Right atrium auricular region (tissue), 2 donors: ENCODE measurements at regions not wholly inside any gene's neighbourhood (a gene's known extent, or its start where the extent isn't known, plus 50 kb on each side); places are given as distances from the start of the nearest gene placed in this dataset.

Source experiments
- DNase-seq: peaks from one replicate; pipeline ENCODE4 v3.0.0-alpha.2; 2019; ENCODE audit warnings: low spot score
- H3K27ac ChIP-seq, 2 donors: fragments of 200-600 bp; sonication (generic); 1 replicate in 1 of 2; 2 replicates in 1 of 2; pipeline ENCODE4 v1.5.1; 2016 to 2019
- H3K27me3 ChIP-seq, 2 donors: fragments of 200-600 bp; sonication (generic); one replicate each; pipeline versions ENCODE4 v1.5.1 to v1.6.0; 2017 to 2019
- H3K36me3 ChIP-seq: fragments of 200-600 bp; sonication (generic); one replicate; pipeline ENCODE4 v1.5.1; 2016
- H3K4me1 ChIP-seq, 2 donors: fragments of 200-600 bp; sonication (generic); one replicate each; pipeline versions ENCODE4 v1.5.1 to v1.6.0; 2017 to 2019
- H3K4me3 ChIP-seq, 2 donors: fragments of 200-600 bp; sonication (generic); 1 replicate in 1 of 2; 2 replicates in 1 of 2; pipeline ENCODE4 v1.5.1; 2017 to 2019; ENCODE audit warnings: mild to moderate bottlenecking in 1 of 2, moderate library complexity in 1 of 2
- H3K9me3 ChIP-seq, 2 donors: fragments of 200-600 bp; sonication (generic); one replicate each; pipeline ENCODE4 v1.5.1; 2019
- TF ChIP-seq, protein P1 (sequence below), 2 donors: fragments of 200-600 bp; sonication (generic); IDR thresholded peaks; one replicate each; pipeline ENCODE4 v1.5.1; 2019; ENCODE audit warnings: antibody characterized with exemption in 2 of 2

DNA sequence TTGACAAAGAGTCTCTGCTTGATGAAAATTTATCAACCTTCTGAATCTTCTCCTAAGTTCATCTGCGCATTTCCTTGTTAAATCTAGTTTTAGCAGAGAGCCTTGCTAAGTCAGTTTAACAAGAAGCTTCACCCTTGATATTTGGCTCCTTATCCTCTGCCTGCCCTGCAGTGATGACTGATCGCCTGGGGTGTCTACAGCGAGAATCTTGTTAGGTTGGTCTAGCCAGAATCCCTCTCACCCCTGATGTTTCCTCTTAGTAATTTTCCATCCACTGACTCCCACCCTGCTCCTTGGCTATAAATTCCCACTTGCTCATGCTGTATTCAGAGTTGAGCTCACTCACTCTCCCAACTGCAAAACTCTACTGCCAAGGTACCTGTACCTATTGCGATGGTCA lies 114.1 kb downstream of the TENT5A start:
- DNase-seq: no peak
- no peak overlapping the region for H3K4me3 ChIP-seq

DNA sequence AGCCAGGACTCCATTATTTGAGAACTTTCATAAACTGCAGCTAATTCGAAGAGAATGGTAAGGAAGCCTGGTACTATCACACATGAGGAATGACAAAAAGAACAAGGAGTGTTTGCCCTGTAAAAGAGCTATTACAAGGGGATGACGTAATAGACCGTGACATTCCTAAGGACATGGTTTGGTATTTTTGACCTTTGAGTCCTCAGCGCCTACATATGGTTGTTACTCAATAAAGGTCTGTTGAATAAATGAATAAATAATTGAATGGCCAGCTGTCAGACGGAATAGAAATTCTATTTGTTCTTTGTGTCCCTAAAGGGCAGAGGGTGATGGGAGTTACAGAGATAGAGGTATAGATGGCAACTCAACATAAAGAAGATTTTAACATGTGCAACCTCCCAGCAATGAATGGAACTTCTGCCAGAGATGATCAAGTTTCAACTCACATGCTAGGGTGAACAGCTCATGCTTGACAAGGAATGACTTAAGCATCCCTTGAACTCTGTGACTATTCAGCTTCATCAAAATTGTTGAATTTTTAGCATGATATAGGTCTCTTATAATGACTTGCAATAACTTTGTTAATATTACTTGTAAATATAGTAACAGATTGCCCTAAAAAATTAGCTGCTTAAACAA lies 115.4 kb downstream of the TENT5A start:
- H3K9me3 ChIP-seq: no peaks in the 10 kb centered on the region
- TF ChIP-seq, protein P1, sequence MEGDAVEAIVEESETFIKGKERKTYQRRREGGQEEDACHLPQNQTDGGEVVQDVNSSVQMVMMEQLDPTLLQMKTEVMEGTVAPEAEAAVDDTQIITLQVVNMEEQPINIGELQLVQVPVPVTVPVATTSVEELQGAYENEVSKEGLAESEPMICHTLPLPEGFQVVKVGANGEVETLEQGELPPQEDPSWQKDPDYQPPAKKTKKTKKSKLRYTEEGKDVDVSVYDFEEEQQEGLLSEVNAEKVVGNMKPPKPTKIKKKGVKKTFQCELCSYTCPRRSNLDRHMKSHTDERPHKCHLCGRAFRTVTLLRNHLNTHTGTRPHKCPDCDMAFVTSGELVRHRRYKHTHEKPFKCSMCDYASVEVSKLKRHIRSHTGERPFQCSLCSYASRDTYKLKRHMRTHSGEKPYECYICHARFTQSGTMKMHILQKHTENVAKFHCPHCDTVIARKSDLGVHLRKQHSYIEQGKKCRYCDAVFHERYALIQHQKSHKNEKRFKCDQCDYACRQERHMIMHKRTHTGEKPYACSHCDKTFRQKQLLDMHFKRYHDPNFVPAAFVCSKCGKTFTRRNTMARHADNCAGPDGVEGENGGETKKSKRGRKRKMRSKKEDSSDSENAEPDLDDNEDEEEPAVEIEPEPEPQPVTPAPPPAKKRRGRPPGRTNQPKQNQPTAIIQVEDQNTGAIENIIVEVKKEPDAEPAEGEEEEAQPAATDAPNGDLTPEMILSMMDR (IDR thresholded peaks at IDR 0.05): no peak
- no peak for DNase-seq
- no peaks in the 10 kb centered on the region for H3K36me3 ChIP-seq
- no peaks in the 10 kb centered on the region for H3K27me3 ChIP-seq
- no peak overlapping the region for H3K4me3 ChIP-seq
- H3K27ac ChIP-seq: no peak overlapping the region
- no peaks in the 10 kb centered on the region for H3K4me1 ChIP-seq

More for the DNA sequence above, 114.1 kb downstream of the TENT5A start:
- Histone ChIP-seq H3K4me1 (no peaks in the 10 kb centered on the region), H3K9me3 (no peaks in the 10 kb centered on the region), H3K27me3 (no peaks in the 10 kb centered on the region), H3K27ac (no peak overlapping the region), H3K36me3 (no peaks in the 10 kb centered on the region)
- TF ChIP-seq, protein P1 (IDR thresholded peaks at IDR 0.05): no peak

DNA sequence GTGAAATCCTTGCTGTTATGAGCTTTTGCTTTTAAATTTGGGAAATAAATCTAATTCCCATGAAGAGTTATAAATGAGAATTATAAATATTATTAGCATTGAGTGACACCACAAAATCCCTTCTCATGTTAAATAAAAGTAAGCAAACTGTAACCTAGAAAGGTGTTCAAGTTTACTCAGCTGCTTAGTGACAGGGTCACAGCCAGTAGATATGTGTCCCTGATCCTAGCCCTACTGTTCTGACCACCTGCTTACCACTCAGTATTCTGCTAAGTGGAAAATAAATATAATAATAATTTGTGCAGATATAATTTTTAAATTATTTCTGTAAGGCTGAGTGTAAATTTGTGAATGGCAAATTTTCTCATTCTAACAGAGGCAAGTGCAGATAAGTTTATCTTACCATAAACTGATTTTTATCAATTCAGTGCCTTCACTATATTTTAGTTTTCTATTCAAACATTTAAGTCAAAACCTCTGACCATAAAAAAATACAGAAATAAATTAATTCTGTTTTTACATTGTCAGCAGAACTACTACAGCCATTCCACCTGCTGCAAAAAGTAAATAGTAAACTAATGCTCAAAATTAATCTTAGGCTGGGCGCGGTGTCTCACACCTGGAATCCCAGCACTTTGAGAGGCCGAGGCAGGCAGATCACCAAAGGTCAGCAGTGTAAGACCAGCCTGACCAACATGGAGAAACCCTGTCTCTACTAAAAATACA lies 118.2 kb downstream of the TENT5A start:
- Histone ChIP-seq H3K36me3 (no peaks in the 10 kb centered on the region), H3K27ac (no peak overlapping the region), H3K9me3 (peaks cover 0 to 14% of the 10 kb centered on the region in 2 donors), H3K4me1 (no peaks in the 10 kb centered on the region), H3K4me3 (no peak overlapping the region), H3K27me3 (no peaks in the 10 kb centered on the region)
- TF ChIP-seq, protein P1 (IDR thresholded peaks at IDR 0.05): no peak
- DNase-seq: no peak

DNA sequence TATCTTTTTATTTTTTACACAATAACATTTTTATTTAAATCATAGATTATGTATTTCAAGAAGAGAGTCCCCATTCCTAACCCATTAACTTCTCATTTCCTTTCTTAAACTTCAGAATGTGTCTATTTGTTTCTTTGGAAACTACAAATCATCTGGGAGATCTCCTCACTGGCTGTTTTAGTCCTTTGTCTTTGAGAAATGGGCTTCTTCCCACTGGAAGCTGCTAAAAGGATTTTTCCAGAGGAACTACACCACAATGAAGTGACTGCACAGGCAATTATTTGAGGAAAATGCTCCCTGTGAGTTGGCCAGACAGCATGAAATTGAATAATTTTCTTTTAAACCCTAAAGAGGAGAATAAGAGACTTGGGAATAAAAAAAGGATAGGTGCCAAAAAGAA lies 119.1 kb downstream of the TENT5A start:
- H3K27ac ChIP-seq: no peak overlapping the region
- H3K27me3 ChIP-seq: no peaks in the 10 kb centered on the region
- H3K4me1 ChIP-seq: no peaks in the 10 kb centered on the region
- no peaks in the 10 kb centered on the region for H3K36me3 ChIP-seq
- no peak for DNase-seq
- TF ChIP-seq, protein P1 (IDR thresholded peaks at IDR 0.05): no peak
- no peak overlapping the region for H3K4me3 ChIP-seq
- peaks cover 0 to 14% of the 10 kb centered on the region in 2 donors for H3K9me3 ChIP-seq

DNA sequence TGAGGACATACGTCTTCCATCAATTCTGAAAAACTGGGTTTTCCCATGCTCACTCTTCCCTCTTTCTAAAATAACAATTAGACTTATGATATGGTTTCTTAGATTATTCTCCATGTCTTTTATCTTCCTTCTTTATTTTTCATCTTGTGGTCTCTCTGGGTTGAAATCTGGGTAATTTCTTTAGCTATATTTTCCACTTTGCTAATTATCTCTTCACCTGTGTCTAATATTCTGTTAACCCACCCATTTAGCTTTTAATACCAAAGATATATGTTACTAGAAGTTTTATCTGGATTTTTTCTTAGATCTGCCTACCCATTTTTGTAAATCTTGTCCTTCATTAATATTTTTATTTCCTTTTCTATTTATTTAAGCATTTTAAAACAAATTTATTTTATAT lies 121.8 kb downstream of the TENT5A start:
- H3K9me3 ChIP-seq: peaks cover 0 to 14% of the 10 kb centered on the region in 2 donors
- TF ChIP-seq, protein P1 (IDR thresholded peaks at IDR 0.05): no peak
- no peak for DNase-seq
- no peaks in the 10 kb centered on the region for H3K27me3 ChIP-seq
- no peak overlapping the region for H3K4me3 ChIP-seq
- no peaks in the 10 kb centered on the region for H3K4me1 ChIP-seq
- no peak overlapping the region for H3K27ac ChIP-seq
- no peaks in the 10 kb centered on the region for H3K36me3 ChIP-seq
